BJ (cell line): ENCODE measurements at regions not wholly inside any gene's neighbourhood (a gene's known extent, or its start where the extent isn't known, plus 50 kb on each side); places are given as distances from the start of the nearest gene placed in this dataset.

Experiments
- CTCF ChIA-PET: fragments of 350-600 bp; formaldehyde crosslinking; extraction: SDS; loops from one replicate; lab custom pipeline; 2021; ENCODE audit warnings: antibody characterized with exemption, inconsistent platforms; lab: Yijun Ruan, JAX
- POLR2A ChIA-PET: fragments of 300-600 bp; sonication (Branson Sonifier 250); formaldehyde crosslinking; extraction: SDS; loops from one replicate; lab custom pipeline; 2021; ENCODE audit warnings: antibody characterized with exemption; lab: Charles Lee
- DNase-seq: peaks from one replicate; pipeline ENCODE4 v3.0.0-alpha.2; 2011; ENCODE audit warnings: low read depth
- H3K27me3 ChIP-seq: 2 replicates; pipeline ENCODE4 v1.6.0; 2011; ENCODE audit warnings: low read length; ENCODE audit not compliant: control insufficient read depth, insufficient read depth
- H3K36me3 ChIP-seq: 2 replicates; pipeline ENCODE4 v1.5.1; 2011; ENCODE audit warnings: low read length; ENCODE audit not compliant: control insufficient read depth, insufficient read depth
- H3K4me3 ChIP-seq: 2 replicates; pipeline ENCODE4 v1.5.1; 2011; ENCODE audit warnings: low read depth, mild to moderate bottlenecking, control low read depth, low read length
- TF ChIP-seq, protein P1 (sequence below): IDR thresholded peaks from 2 replicates; pipeline ENCODE4 v1.5.1; 2011; ENCODE audit warnings: low read depth, mild to moderate bottlenecking, control low read depth, inconsistent platforms, low read length, moderate library complexity; ENCODE audit not compliant: insufficient read depth

DNA sequence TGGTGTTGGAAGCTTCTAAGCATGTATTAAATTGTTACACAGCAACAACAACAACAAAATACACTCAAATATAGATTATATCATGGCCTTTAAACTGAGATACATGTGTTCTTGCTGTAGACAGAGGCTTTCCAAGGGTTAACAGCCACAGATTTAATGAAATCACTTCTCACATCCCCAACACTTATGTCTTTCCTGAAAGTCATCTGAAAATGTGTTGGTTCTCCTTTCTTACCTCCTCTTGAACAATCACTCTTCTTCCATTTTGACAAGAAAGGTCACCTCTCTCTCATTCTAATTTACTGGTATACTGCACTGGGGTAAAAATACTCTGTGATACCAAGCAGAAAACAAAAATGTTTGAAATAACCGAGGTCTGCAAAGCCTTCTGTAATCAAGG is 507.3 kb upstream of the KCNMB2 start:
- DNase-seq: no peak
- no peaks in the 10 kb centered on the region for H3K36me3 ChIP-seq
- ChIA-PET CTCF (no interaction called here), POLR2A (no interaction called here)
- TF ChIP-seq, protein P1, sequence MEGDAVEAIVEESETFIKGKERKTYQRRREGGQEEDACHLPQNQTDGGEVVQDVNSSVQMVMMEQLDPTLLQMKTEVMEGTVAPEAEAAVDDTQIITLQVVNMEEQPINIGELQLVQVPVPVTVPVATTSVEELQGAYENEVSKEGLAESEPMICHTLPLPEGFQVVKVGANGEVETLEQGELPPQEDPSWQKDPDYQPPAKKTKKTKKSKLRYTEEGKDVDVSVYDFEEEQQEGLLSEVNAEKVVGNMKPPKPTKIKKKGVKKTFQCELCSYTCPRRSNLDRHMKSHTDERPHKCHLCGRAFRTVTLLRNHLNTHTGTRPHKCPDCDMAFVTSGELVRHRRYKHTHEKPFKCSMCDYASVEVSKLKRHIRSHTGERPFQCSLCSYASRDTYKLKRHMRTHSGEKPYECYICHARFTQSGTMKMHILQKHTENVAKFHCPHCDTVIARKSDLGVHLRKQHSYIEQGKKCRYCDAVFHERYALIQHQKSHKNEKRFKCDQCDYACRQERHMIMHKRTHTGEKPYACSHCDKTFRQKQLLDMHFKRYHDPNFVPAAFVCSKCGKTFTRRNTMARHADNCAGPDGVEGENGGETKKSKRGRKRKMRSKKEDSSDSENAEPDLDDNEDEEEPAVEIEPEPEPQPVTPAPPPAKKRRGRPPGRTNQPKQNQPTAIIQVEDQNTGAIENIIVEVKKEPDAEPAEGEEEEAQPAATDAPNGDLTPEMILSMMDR: no peak
- no peaks in the 10 kb centered on the region for H3K27me3 ChIP-seq
- H3K4me3 ChIP-seq: no peak overlapping the region

DNA sequence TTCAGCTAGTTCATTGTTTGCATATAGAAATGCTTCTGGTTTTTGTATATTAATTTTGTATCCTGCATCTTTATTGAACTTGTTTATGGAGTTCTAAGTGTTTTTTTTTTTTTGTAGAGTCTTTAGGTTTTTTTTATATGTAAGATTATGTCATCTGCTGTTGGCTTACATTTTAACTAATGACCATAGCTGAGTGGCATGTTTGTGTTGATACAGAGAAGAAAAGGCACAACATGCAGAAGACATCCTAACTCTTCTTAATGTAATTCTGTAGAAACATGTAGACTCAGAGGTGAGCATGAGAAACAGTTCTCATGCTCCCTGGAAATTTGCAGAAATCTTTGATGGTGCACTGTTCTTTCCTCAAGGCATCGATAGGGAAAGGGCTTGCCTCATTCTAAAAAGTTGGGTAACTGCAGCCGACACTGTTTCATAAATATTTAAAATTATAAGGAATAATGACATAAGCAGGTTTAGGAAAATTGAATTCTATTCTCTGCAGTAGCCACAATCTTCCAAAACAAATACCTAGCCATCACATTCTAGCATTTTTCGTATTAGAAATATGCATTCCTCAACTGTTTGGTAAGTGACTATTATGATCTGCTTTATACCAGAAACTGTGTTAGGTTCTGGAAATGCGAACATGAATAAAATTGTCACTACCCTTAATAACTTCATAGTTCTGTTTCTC is 499.6 kb upstream of the KCNMB2 start:
- DNase-seq: peak; percentile 24
- CTCF ChIA-PET: no interaction called here
- POLR2A ChIA-PET: no interaction called here
- Histone ChIP-seq H3K36me3 (no peaks in the 10 kb centered on the region), H3K27me3 (no peaks in the 10 kb centered on the region), H3K4me3 (no peak overlapping the region)
- TF ChIP-seq, protein P1: no peak

DNA sequence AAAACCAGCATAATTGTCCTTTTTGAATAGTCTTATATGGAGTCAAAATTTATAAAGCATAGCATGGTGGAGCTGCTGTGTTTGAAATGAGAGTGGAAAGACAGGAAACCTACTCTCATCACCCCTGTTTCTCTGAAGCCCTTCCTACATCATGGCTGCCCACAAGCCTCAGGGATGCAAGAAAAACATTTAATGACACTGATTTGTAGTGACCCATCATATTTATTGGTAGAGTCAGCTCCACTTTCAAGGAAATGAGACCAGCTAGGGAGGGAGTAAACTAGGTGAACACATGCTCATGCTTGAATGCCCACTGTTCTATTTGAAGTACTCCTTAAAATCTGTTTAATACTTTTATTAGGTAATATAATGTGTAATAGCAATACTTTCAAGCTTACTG is 494.3 kb upstream of the KCNMB2 start:
- TF ChIP-seq, protein P1: no peak
- H3K27me3 ChIP-seq: no peaks in the 10 kb centered on the region
- ChIA-PET POLR2A (no interaction called here), CTCF (interaction anchor here (0.7 kb wide), 1 partner anchor 11 kb away, joined by 3 read pairs; no protein-coding TSS in a partner anchor)
- H3K4me3 ChIP-seq: no peak overlapping the region
- no peak for DNase-seq
- H3K36me3 ChIP-seq: no peaks in the 10 kb centered on the region

DNA sequence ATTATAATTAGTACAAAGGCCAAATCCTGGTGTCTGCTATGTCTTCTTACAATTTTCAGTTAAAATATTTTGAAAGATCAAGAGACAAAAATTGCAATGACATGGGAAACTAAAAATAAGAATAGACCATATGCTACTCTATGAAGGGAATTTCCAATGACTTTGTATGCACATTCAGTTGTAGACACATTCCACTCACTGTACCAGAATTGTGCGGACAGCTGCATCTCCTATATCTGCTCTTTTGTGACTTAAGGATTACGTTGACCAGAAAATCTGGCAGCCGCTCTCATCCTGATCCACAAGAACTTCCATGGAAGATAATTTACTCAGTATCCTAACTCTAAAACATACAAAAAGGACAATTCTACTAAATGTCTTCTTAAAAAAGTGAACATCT is 493.9 kb upstream of the KCNMB2 start:
- no peaks in the 10 kb centered on the region for H3K27me3 ChIP-seq
- ChIA-PET CTCF (interaction anchor here (0.7 kb wide), 1 partner anchor 11 kb away, joined by 3 read pairs; no protein-coding TSS in a partner anchor), POLR2A (no interaction called here)
- H3K4me3 ChIP-seq: no peak overlapping the region
- DNase-seq: no peak
- TF ChIP-seq, protein P1: no peak
- H3K36me3 ChIP-seq: no peaks in the 10 kb centered on the region

DNA sequence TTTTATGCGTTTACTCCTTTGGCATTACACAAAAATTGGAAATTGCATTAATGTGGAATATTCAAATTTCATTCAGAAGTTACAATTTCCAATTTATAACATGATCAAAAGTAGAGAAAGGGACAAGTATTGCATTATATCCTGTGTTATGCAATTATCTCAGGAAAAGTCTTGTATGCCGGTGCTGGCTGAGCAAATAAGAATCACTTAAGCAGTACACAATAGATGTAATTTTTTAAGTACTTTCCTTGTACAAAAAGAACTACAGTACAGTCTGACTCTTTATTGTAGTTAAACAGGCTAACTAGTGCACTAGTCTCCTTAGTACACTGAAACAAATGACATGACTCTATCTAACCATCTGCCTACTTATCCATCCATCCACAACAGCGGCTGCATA is 493.2 kb upstream of the KCNMB2 start:
- Histone ChIP-seq H3K27me3 (no peaks in the 10 kb centered on the region), H3K36me3 (no peaks in the 10 kb centered on the region), H3K4me3 (no peak overlapping the region)
- CTCF ChIA-PET: no interaction called here
- TF ChIP-seq, protein P1: no peak
- POLR2A ChIA-PET: no interaction called here
- DNase-seq: no peak
